Fibroblast of lung (primary cell): ENCODE measurements at regions not wholly inside any gene's neighbourhood (a gene's known extent, or its start where the extent isn't known, plus 50 kb on each side); places are given as distances from the start of the nearest gene placed in this dataset.

ENCODE experiments used
- DNase-seq, 2 donors: peaks; one replicate each; pipeline versions ENCODE4 v3.0.0 to v3.0.0-alpha.2; 2010; ENCODE audit warnings: low read depth in 2 of 2
- H2AFZ ChIP-seq: 2 replicates; pipeline ENCODE4 v1.5.1; 2012; ENCODE audit warnings: low read length, control low read depth, inconsistent platforms
- H3K27ac ChIP-seq: 2 replicates; pipeline ENCODE4 v1.5.1; 2011; ENCODE audit warnings: low read length, control low read depth; ENCODE audit not compliant: insufficient read depth
- H3K27me3 ChIP-seq: 2 replicates; pipeline ENCODE4 v1.5.1; 2011; ENCODE audit warnings: mild to moderate bottlenecking, low read length; ENCODE audit not compliant: control insufficient read depth, insufficient read depth
- H3K36me3 ChIP-seq: 2 replicates; pipeline ENCODE4 v1.5.1; 2011; ENCODE audit warnings: low read length; ENCODE audit not compliant: control insufficient read depth, insufficient read depth
- H3K4me1 ChIP-seq: 2 replicates; pipeline ENCODE4 v1.5.1; 2011; ENCODE audit warnings: low read length; ENCODE audit not compliant: control insufficient read depth, insufficient read depth; ENCODE audit errors: extremely low read depth
- H3K4me2 ChIP-seq: 2 replicates; pipeline ENCODE4 v1.5.1; 2011; ENCODE audit warnings: low read length, control low read depth; ENCODE audit not compliant: insufficient read depth; ENCODE audit errors: extremely low read depth
- H3K4me3 ChIP-seq, 4 experiments: fragments of 200-600 bp in 1 of 4; sonication (generic) in 1 of 4; replicated peaks in 1 of 4; 2 replicates each; pipeline ENCODE4 v1.5.1; 2011 to 2016; ENCODE audit warnings: low read length in 4 of 4, low read depth in 3 of 4, mild to moderate bottlenecking in 3 of 4, control low read depth in 2 of 4, inconsistent platforms in 1 of 4, mixed read lengths in 1 of 4; ENCODE audit not compliant: insufficient read depth in 1 of 4; ENCODE audit errors: control extremely low read depth in 1 of 4
- H3K79me2 ChIP-seq: 2 replicates; pipeline ENCODE4 v1.5.1; 2012; ENCODE audit warnings: mild to moderate bottlenecking, low read length, inconsistent platforms; ENCODE audit not compliant: control insufficient read depth, insufficient read depth
- H3K9ac ChIP-seq: 2 replicates; pipeline ENCODE4 v1.5.1; 2011; ENCODE audit warnings: mild to moderate bottlenecking, low read length, control low read depth; ENCODE audit not compliant: insufficient read depth
- H3K9me3 ChIP-seq: 2 replicates; pipeline ENCODE4 v1.5.1; 2012; ENCODE audit warnings: low read depth, low read length; ENCODE audit not compliant: control insufficient read depth, insufficient read depth
- H4K20me1 ChIP-seq: 2 replicates; pipeline ENCODE4 v1.5.1; 2011; ENCODE audit warnings: low read length; ENCODE audit not compliant: control insufficient read depth, insufficient read depth; ENCODE audit errors: extremely low read depth
- EZH2 ChIP-seq: IDR thresholded peaks from 2 replicates; pipeline ENCODE4 v1.5.1; 2012; ENCODE audit warnings: low read length, control low read depth, mild to moderate bottlenecking; ENCODE audit errors: missing control alignments
- TF ChIP-seq, protein P1 (sequence below), 2 donors: IDR thresholded peaks in 1 of 2; conservative IDR thresholded peaks in 1 of 2; 1 replicate in 1 of 2; 2 replicates in 1 of 2; pipeline ENCODE4 v1.5.1; 2011 to 2012; ENCODE audit warnings: low read length in 2 of 2, control low read depth in 1 of 2, inconsistent platforms in 1 of 2, low read depth in 1 of 2, mild to moderate bottlenecking in 1 of 2

DNA sequence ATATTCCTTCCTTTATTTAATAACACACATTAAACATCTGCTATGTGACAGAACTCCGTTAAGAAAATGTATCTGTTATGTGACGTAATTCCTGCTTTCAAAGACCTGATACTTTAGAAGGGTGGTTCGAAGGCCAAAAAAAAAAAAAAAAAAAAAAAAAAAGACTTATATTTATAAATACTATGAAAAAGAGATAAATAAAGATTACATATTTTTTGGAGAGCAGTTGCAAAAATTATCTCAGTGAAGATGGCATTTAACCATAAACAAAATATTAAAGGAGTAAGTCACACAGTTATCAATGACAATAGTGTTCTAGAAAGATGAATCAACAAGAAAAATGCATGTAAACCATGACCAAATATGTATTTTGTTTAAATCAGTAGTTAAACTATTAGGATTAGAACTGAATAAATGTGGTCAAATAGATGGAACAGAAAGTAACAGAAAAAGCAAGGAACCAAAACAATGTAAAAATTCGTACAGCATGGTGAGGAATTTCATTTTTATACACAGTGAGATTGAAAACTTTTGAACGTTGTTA is 612.3 kb upstream of the SLITRK5 start:
- Histone ChIP-seq H3K36me3 (no peaks in the 10 kb centered on the region), H3K9ac (no peak overlapping the region), H3K9me3 (no peaks in the 10 kb centered on the region), H3K27ac (no peak overlapping the region), H4K20me1 (no peaks in the 10 kb centered on the region), H3K27me3 (no peaks in the 10 kb centered on the region), H3K4me1 (no peaks in the 10 kb centered on the region), H3K4me3 (no peak overlapping the region), H3K4me2 (no peak overlapping the region), H2AFZ (no peak overlapping the region), H3K79me2 (no peaks in the 10 kb centered on the region)
- DNase-seq, result peak in 1 of 2 donors; percentile 53
- TF ChIP-seq, protein P1, sequence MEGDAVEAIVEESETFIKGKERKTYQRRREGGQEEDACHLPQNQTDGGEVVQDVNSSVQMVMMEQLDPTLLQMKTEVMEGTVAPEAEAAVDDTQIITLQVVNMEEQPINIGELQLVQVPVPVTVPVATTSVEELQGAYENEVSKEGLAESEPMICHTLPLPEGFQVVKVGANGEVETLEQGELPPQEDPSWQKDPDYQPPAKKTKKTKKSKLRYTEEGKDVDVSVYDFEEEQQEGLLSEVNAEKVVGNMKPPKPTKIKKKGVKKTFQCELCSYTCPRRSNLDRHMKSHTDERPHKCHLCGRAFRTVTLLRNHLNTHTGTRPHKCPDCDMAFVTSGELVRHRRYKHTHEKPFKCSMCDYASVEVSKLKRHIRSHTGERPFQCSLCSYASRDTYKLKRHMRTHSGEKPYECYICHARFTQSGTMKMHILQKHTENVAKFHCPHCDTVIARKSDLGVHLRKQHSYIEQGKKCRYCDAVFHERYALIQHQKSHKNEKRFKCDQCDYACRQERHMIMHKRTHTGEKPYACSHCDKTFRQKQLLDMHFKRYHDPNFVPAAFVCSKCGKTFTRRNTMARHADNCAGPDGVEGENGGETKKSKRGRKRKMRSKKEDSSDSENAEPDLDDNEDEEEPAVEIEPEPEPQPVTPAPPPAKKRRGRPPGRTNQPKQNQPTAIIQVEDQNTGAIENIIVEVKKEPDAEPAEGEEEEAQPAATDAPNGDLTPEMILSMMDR (conservative IDR thresholded peaks at IDR 0.05 in 1 of 2, IDR thresholded peaks at IDR 0.05 in 1 of 2; ENCODE audit: low read depth in 1 of 2, low read length in 2 of 2), result no peak
- no peak for TF ChIP-seq EZH2

GRCh38 chr13:87078947-87079795 is 592.0 kb upstream of the SLITRK5 start:
- H3K4me2 ChIP-seq, result no peak overlapping the region
- H3K4me1 ChIP-seq, result no peaks in the 10 kb centered on the region
- H3K4me3 ChIP-seq, result no peak overlapping the region
- H3K27ac ChIP-seq, result no peak overlapping the region
- DNase-seq, result no peak
- no peaks in the 10 kb centered on the region for H3K79me2 ChIP-seq
- no peaks in the 10 kb centered on the region for H3K36me3 ChIP-seq
- no peak overlapping the region for H3K9ac ChIP-seq
- no peaks in the 10 kb centered on the region for H3K9me3 ChIP-seq
- TF ChIP-seq EZH2, result no peak
- TF ChIP-seq, protein P1 (conservative IDR thresholded peaks at IDR 0.05 in 1 of 2, IDR thresholded peaks at IDR 0.05 in 1 of 2; ENCODE audit: low read depth in 1 of 2, low read length in 2 of 2), result no peak
- no peak overlapping the region for H2AFZ ChIP-seq
- H3K27me3 ChIP-seq, result no peaks in the 10 kb centered on the region
- H4K20me1 ChIP-seq, result no peaks in the 10 kb centered on the region

- no peaks in the 10 kb centered on the region for H3K79me2 ChIP-seq
- no peaks in the 10 kb centered on the region for H3K4me1 ChIP-seq
- no peak overlapping the region for H3K4me2 ChIP-seq
- H4K20me1 ChIP-seq, result no peaks in the 10 kb centered on the region
- H3K9me3 ChIP-seq, result no peaks in the 10 kb centered on the region
- no peaks in the 10 kb centered on the region for H3K27me3 ChIP-seq
- TF ChIP-seq, protein P1 (conservative IDR thresholded peaks at IDR 0.05 in 1 of 2, IDR thresholded peaks at IDR 0.05 in 1 of 2; ENCODE audit: low read depth in 1 of 2, low read length in 2 of 2), result no peak
- TF ChIP-seq EZH2, result no peak
- H3K27ac ChIP-seq, result no peak overlapping the region
- no peak overlapping the region for H3K9ac ChIP-seq
- no peak overlapping the region for H3K4me3 ChIP-seq
- no peaks in the 10 kb centered on the region for H3K36me3 ChIP-seq
- DNase-seq, result no peak
- H2AFZ ChIP-seq, result no peak overlapping the region
These were observed 590.9 kb upstream of the SLITRK5 start for GRCh38 chr13:87080100-87080779.
